DMS79 treated with DMSO at 0.1 percent for 48 hours (cell line): ENCODE measurements at regions not wholly inside any gene's neighbourhood (a gene's known extent, or its start where the extent isn't known, plus 50 kb on each side); places are given as distances from the start of the nearest gene placed in this dataset.
"Not testable (repeated sequence)": the region's sequence is repeated elsewhere in the genome, so short reads cannot be mapped to it uniquely, and the experiment has no call there.

ENCODE experiments used
- DNase-seq: peaks from one replicate; lab custom pipeline; 2025; lab: John Stamatoyannopoulos, UW

DNA sequence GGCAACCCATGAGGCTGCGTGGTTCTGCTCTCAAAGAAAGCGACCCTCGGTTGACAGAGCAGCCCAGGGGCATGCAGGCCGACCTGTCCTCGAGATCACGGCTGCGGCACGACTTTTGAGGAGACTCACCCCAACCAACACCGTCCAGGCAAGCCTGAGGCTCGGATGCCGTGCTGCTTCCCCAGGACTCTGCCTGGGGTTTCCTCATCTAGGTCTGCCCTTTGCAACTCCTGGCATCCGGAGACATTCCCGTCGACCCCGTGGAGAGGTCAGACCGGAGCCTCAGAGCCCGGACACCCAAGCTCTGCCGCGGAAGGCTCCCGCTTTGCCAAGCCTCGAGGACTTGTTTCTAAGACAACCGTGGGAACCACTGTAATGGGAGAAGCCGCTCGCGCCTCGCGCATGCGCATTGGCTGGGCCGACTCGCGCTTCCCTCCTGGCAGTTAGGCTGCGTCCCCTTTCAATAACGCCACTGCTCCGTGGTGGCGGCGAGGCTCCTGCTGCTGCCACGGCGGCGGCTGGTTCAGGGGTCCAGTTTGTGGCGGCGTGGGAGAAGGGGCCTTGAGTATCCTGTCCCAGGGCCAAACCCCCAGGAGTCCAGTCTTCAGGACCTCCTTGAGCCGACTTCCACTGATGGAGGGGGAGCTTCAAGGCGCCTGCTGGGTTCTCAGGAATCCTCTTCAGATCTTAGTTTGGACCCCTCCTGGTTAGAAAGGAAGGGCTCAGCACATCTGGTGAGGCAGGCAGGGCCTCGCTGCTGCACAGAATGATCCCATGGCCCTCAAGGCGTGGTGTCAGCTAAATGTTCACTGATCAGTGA lies 101.7 kb upstream of the ZNF337 start:
- not testable (repeated sequence) for DNase-seq

GRCh38 chr20:25797062-25797461 lies 100.4 kb upstream of the ZNF337 start:
- DNase-seq = not testable (repeated sequence)

GRCh38 chr20:25777241-25777640 lies 80.6 kb upstream of the ZNF337 start:
- not testable (repeated sequence) for DNase-seq

DNA sequence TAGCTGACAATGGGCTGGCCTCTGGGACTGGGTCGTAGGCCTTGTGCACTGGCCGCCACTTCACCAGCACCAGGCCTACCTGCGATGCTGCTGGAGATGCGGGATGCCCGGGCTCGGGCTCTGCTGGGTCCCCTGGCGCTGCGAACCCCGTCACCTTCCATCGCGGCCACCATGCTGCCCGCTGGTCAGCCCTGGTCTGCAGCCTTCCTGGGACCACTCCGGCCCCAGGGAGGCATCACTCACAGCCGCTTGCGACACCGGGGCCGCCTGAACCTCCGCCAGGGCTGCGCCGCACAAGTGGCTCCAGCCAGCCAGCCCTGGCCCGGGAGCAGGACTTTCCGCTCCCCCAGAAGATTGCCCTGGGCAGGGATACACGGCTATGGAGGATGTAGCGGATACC lies 78.1 kb upstream of the ZNF337 start:
- not testable (repeated sequence) for DNase-seq

- DNase-seq = not testable (repeated sequence)
Observed at GRCh38 chr20:25774203-25774602, 77.5 kb upstream of the ZNF337 start.

- not testable (repeated sequence) for DNase-seq
Observed at GRCh38 chr20:25772437-25772836, 75.8 kb upstream of the ZNF337 start.

- DNase-seq = not testable (repeated sequence)
Observed at GRCh38 chr20:25771818-25772217, 75.2 kb upstream of the ZNF337 start.

DNA sequence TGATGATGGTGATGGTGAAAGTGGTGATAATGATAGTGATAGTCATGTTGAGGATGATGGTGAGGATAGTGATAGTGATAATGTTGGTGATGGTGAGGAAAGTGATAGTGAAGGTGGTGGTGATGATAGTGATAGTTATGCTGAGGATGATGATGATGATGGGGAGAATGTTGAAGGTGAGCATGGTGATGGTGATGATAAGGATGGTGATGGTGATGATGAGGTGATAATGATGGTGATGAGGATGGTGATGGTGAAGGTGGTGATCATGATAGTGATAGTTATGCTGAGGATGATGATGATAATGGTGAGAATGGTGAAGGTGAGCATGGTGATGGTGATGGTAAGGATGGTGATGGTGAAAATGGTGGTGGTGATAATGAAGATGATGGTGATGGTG lies 64.9 kb upstream of the ZNF337 start:
- no peak for DNase-seq

DNA sequence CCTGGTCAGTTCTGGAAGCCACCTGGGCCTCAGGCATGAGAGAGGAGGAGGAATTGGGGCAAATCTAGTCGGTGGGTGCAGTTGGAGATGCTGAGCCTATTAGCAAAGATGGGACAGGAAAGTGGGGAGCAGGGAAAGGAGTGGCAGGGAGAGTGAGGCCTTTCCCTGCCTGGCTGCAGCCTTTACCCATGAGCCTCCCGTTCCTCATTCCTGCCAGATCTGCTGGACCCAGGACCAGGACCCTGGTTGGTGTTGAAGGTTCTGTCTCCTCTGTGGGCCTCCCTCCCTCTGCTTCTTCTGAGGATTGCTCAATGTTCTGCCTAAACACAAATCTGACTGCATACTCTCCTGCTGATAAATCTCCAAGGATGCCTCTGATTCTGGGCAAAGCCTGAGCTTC lies 64.4 kb upstream of the ZNF337 start:
- DNase-seq = not testable (repeated sequence)

- no peak for DNase-seq
Observed at GRCh38 chr20:25750765-25751696, 54.4 kb upstream of the ZNF337 start.

- DNase-seq = no peak
Observed at GRCh38 chr20:25750220-25750764, 53.6 kb upstream of the ZNF337 start.

- no peak for DNase-seq
Observed at GRCh38 chr20:25749649-25750048, 53.0 kb upstream of the ZNF337 start.
